ENCODE measurements at regions not wholly inside any gene's neighbourhood (a gene's known extent, or its start where the extent isn't known, plus 50 kb on each side); places are given as distances from the start of the nearest gene placed in this dataset.

- TF ChIP-seq DMTF1 (CRISPR knock-in tag; IDR thresholded peaks at IDR 0.05) (no peak), ZNF7 (CRISPR knock-in tag; IDR thresholded peaks at IDR 0.05) (no peak), LRRFIP1 (CRISPR knock-in tag; conservative IDR thresholded peaks at IDR 0.05) (no peak), ZBTB1 (CRISPR knock-in tag; IDR thresholded peaks at IDR 0.05; ENCODE audit: borderline replicate concordance) (no peak), ZSCAN12 (CRISPR knock-in tag; IDR thresholded peaks at IDR 0.05) (no peak), PLSCR1 (CRISPR knock-in tag; IDR thresholded peaks at IDR 0.05; ENCODE audit: borderline replicate concordance) (no peak), EEA1 (CRISPR knock-in tag; IDR thresholded peaks at IDR 0.05; ENCODE audit: borderline replicate concordance) (no peak), CCDC6 (CRISPR knock-in tag; IDR thresholded peaks at IDR 0.05) (no peak), ZNF234 (CRISPR knock-in tag; conservative IDR thresholded peaks at IDR 0.05) (no peak), SALL1 (CRISPR knock-in tag; IDR thresholded peaks at IDR 0.05) (no peak), ATF7-NPFF (CRISPR knock-in tag; IDR thresholded peaks at IDR 0.05; ENCODE audit: low read depth) (no peak)
These were observed 706.1 kb downstream of the EPHA3 start (continued) for GRCh38 chr3:89813500-89813899.

All from HepG2 (cell line).